ENCODE measurements at regions not wholly inside any gene's neighbourhood (a gene's known extent, or its start where the extent isn't known, plus 50 kb on each side); places are given as distances from the start of the nearest gene placed in this dataset.
A peak's percentile ranks its signal among the peaks of the same experiment; 100 is the strongest.

DNA sequence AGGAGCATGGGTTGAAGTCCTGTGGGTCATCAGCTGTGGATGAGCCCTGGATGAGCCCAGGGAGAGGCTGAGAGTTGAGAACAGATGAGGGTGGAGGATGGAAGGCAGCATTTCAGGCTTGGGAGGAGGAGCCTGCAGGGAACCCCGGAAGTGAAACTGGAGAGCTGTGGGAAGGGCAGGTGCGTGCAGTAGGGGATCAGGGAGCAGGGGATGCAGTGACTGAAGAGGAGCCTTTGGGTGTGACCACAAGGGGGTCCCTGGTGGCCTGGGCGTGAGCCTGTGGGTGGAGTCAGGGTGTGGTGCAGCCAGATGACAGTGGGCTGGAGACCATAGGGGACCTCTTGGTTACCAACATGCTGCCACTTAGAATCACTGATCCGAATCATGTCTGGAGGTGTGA lies 115.5 kb downstream of the PAPOLA start:
- no peak for DNase-seq

DNA sequence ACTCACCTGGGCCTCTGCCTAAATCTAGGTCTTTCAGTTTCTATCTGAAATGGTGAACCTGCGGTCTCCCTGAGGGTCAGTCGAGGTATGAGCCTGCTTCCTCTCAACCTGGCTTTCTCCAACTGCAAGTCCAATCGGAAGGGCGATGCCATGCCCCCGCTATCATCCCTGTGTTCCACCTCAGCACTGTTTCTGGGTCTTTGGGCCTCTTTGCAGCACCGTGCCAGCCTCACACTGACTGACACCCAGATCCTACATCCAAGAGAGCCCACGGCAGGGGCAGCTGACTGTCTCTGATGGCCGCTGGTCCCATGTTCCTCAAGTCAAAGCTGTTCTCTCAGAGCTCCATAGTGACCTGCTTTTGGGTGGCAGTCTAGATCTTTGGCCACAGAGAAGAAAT lies 120.7 kb downstream of the PAPOLA start:
- DNase-seq, result no peak

DNA sequence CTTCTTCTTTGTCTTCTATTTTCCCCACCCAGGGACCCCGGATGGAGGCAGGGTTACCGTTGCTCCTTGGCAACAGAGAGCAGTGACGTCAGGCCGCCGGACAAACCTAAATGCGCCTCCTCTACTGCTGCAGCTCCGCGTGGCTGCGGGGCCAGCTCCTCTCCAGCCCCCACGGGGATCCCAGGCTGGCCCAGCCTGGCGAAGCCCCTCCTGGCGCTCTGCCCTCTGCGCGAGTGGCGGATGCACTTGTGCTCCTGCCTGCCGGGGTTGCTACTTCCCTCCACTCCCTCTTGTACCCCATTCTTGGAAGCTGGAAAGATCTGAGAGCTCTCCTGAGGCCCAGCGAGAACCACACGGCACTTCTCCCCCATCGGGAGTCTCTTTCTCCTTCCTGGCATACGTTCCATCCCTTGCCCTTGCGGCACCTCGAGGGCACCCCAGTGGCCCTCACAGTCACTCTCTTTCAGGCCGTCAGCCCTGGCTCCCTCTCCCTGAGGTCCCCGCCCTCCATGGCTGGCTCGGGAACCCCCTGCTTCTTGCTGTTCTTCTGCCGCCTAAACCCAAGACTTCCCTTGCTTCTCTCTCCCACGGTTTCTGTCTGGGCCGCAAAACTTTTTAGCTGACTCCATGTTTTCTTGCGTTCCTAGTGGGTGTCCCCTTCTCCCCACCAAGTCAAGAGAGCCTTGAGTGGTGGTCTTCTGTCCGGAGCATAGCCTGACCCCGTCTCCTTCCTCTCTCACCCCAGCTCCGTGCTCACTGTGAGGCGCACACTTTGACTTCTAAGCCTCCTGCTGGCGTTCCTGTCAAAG lies 121.7 kb downstream of the PAPOLA start:
- DNase-seq, result no peak

DNA sequence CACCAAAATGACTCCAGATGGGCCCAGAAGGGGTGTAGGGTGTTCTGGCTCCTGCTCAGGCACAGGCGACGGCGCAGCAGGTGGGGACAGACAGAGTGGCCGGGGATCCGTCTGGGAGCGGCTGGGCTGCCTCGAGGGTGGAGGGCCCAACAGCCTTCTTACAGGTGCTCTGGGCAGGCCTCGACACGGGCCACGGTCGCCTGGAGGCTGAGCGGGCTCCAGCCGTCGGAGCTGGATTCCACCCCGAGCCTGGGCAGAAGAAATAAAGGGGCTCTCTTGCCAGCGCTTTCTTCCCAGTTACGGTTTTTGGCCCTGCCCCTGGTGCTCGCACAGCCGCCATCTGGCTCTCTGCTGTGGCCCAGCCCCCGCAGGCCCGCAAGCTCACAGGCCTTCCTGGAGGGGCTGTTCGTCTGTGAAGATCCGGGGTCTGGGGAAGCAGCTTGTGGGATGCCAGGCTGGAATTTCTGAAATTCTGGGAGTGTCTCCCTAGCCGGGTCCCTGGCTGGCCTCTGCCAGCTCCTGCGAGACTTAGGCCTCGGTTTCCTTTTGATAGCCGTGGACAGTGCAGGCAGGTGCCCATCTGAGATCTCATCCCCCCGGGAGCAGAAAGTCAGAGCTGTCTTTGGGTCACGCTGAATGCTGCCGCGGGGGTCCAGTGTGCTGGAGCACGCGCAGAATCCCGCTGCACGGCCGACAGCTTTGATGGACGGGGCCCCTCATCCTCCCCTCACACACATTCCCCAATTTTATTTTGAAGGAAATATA lies 122.7 kb downstream of the PAPOLA start:
- no peak for DNase-seq

DNA sequence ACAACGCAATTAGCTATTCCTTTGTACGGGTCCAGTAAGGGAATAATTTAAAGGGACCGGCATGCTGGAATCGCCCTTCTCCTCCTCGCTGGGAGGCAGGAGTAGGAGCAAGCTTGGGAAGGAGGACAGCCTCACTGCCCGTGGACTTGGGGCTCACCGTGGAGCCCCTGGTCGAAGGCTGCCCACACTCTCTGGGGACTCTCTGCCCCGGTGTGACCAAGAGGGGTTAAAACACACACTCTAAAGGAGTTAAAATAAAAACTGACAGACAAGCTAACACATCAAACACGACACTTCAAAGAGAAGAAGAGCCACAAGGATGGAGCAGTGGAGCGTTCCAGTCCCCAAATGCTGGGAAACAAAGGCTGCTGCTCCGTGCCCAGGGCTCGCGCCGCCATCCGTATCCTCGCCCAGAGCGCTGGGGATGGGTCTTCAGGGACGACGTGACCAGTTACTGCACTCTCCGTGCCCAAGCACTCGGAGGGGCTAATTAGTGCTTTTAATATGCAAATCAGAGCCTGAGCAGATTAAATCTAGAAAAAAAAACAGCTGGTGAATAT lies 123.3 kb downstream of the PAPOLA start:
- no peak for DNase-seq

DNA sequence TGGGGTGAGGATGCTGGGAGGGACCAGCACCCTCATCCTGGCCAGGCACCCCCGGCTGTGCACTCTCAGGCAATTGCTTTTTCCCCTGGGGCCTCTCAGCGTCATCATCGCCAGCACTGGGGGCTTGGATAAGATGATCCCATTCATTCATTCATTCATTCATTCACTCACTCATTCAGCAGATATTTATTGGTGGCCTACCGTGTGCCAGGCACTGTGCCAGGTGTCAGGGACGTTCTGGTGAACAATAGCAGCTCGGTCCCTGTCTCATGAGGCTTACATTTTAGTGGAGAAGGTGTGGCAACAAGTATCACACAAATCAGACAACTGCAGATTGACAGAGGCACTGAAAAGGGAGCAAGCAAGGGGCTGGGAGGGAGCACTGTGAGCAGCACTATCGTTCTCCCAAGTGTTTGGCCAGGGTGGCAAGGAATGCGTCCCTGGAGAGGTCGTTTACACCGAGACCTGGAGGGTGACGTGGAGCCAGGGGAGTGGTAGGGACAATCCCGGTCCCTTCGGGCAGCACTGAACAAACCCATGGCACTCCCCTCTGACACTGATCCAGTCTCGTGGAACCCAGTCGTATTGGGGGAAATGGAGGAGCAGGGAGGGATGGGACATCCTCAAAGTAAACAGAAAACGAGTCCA lies 124.1 kb downstream of the PAPOLA start:
- DNase-seq, result no peak

DNA sequence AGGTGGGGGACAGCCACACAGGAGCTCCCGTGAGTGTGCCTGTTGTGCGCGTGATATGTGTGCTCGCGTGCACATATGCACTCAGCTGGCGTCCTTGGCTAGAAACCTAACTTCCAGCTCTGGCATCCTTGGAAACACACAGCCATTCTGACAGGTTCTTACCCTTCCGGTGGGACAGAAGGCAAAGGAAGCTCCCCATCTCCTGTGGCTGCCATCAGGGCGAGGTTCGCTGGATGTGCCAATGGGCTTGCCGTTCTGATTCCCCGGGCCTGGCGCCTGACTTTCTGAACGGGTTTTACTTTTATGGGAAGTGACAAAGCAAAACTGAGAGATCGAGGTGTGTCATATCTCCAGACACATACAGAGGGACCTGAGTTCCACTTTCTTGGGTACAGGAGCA lies 124.7 kb downstream of the PAPOLA start:
- peak; percentile 29 for DNase-seq

DNA sequence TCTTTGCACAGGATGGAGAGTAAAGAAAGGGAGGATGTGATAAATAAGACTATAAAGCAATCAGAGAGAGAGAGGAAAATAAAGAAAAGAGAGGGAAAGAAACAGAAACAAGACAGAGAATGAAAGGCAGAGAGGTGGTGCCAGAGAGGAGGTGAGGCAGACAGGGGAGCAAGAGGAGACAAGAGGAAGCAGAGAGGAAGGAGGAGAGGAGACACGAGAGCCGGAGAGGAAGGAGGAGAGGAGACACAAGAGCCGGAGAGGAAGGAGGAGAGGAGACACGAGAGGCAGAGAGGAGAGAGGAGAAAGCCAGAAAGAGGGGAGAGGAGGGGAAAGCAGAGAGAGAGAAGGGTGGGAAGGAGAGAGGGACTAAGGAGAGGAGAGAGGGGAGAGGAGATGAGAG lies 125.2 kb downstream of the PAPOLA start:
- no peak for DNase-seq

DNA sequence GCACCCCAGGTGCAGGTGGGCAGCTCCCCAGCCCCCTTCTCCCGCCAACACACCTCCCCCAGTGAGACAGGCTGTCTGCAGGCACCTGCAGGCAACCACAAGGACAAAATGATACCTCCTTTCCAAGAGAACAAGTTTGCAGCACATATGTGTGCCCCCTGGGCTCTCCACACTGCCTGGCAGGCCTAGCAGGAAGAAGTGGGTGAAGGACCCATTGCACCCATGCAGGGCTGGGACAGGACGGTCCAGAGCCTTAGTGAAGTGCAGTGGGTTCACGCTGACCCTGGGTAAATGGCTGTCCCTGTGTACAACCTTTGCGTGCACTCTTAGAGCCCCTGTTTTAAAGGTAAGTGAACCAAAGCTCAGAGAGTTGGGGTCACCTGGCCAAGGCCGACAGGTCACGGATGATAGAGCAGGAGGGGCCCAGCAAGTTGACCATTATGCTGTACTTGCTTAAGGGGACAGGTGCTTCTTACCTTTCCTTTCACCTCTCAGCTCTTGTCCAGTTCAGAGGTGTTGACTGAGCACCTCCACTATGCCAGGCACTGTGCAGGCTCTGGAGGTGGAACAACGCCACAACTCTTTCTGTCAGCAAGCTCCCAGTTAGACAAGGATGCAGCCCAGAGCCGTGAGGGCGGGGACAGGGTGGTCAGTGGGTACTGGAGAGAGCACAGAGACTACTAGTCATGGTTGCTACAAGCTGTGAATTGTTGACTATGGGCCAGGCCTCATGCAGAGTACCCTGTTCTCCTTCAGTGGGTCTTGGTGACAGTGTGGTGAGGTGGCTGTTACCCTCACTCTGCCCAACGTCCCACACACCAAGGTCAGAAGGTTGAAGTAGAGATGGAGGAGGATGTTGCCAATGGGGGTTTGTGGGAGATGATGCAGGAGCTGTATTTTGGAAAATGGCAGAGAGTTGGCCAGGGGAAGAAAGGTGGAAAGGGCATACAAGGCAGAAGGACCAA lies 125.9 kb downstream of the PAPOLA start:
- no peak for DNase-seq

DNA sequence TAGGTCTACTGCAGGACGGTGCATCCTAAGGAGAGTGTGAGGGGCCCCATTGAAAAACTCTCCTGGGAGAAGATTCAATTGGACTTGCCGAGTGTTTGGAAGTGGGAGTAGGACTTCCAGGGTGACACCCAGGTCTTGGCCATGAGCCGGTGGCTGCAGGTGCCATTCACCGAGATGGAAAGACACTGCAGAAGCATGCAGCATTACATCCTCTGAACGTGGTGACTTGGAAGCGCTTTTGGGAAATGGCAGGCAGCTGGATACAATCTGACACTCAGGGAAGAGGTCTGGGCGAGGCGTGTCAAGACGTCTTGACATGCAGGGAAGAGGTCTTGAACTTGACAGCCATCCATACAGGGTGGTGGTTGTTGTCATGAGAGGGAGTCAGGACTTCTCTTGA lies 126.9 kb downstream of the PAPOLA start:
- DNase-seq, result no peak

DNA sequence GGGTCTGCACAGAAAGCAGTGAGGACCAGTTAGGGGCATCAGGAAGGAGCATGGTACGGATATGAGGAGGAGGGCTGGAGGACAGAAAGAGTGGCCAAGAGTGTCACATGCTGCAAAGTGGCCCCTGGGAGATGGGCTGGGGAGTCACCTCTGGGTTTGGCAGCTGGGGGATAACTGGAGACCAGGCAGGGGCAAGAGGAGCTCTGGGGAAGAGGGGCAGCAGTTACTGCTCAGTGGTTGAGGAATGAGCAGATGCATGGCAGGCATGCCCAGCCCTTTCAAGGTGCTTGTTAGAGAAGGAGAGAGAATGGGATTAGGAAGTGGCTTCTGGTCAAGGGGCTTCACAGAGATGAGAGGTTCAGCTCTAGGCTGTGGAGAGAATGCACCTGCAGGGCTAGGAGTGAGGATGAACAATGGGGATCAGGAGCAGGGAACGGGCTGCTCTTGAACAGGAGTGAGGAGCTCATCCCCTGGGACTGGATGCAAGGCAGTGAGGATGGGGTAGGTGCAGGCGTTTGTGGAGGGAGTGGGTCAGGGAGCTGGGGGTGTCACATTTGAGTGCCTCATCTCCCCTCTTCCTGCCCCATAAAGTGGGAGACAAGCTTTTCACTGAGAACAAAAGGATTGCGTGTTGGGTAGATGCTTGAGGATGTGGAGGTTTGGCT lies 127.5 kb downstream of the PAPOLA start:
- DNase-seq, result no peak

DNA sequence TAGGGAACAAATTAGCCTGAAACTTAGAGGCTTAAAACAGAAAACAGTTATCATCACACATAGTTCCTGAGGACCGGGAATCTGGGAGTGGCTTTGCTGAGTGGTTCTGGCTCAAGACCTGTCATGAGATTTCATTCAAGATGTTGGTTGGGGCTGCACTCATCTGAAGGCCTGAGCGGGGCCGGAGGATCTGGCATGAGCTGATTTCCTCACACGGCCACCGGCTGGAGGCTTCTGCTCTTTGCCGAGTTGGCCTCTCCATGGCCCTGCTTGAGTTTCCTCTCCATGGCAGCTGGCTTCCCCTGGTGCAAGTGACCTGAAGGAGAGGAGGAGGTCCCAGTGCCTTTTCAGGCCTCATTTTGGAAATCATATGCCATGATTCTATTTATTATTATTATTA lies 128.1 kb downstream of the PAPOLA start:
- DNase-seq, result no peak

DNA sequence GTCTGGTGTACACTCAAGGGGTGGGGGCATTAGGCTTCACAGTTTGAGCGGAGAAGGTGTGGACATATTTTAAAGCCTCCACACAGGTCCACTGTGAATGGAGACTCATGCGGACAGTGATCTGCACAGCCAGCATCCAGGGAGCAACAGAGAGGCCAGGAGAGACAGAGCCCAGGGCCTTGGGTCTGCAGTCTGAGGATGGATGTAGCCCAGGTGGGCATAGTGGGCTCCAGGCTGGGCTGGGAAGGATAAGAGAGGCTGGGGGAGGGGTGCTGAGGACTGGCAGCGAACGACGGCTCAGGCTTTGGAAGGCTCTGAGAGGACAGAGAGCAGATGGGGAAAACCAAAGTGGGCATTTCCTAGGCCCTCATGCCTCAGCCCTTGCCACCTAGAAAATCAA lies 128.8 kb downstream of the PAPOLA start:
- no peak for DNase-seq

DNA sequence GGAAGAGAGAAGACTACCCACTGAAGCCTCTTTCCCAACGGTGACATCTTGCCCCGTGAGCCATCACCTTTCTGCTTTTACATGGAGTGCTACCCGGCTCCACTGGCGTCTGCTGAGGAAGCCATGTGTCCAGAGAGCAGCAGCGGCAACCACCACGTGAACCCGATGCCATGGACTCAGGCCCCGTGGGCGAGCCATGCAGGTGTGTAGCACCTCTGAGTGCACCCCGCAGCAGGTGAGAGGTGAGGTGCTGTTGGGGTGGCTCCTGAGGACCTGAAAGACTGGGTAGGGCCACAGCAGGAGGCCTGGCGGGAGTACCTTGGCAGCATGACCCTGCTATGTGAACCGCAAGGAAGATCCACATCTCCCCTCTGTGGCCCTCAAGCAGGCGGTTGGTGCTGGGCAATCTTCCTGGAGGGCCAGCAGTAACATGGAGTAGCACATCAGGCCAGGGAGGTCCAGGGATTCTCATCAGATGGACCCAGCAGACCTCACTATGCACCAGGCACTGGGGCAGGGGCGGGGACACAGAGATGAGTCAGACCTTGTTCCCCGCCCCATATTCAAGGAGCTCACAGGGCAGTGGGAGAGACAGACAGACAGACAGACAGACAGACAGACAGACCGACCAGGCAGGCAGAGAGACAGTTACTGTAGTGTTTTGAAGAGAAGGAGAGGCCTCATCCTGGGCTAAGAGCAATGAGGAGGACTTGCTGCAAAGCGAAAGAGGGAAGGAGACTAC lies 129.6 kb downstream of the PAPOLA start:
- no peak for DNase-seq

DNA sequence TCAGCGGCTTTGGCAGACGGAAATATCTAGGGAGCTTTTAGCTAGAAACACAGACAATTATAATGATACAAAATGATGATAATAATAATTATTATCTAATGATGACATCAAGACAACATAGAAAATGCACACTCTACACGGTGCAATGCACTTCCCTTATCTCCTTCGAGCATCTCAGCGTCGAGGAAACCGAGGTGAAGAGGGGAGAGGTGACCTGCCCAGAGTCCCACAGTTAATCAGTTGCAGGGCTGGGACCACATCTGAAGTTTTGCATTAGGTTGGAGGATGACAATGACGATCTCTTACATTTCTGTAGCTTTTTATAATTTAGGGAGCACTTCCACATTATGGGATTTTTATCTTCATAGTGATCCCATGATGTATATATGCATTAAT lies 130.2 kb downstream of the PAPOLA start:
- DNase-seq, result no peak

DNA sequence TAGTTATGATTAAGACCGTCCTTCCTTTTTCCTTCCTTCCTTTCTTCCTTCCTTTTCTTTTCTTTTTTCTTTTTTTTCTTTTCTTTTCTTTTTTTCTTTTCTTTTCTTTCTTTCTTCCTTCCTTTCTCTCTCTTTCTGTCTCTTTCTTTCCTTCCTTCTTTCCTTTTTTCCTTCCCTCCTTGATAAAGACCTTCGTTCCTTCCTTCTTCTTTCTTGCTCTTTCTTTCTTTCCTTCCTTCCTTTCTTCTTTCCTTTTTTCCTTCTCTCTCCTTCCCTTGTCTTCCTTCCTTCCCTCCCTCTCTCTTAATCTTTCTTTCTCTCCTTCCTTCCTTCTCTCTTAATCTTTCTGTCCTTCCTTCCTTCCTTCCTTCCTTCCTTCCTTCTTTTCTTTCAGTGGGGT lies 130.9 kb downstream of the PAPOLA start:
- DNase-seq, result no peak

DNA sequence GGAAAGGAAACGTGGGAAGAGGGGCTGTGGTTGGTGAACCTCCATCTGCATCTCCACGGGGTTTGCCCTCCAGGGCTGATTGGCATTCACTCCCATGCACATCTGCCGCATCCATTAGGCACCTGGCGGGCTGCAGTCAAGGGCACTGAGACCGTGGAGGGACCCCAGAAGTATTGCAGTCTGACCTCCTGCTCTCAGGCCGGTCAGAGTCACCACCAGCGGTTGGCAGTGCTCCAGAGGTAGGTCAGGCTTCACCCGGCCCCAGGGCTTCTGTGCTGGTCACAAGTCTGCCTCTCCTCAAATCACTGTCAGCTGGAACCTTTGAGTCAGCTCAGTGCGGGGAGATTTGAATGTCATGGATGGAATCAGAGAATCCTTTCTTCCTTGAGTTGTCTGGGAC lies 132.3 kb downstream of the PAPOLA start:
- no peak for DNase-seq

DNA sequence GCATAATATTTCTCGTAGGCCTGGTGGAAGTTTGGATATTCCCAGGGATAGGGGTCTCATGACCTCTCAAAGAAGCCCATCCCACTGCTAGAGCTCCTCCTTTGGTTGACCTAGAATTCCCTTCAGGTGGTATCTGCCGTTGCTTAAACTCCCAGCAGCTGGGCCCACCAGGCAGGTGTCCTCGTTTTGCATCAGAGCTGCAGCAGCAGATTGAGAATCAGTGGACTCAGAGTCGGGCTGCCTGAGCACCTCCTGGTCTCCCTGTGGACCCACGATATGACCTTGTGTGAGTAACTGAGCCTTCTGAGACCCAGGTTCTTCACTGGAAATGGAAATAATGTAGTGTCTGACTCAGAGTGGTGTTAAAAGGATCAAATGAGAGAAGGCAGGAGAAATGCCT lies 132.7 kb downstream of the PAPOLA start:
- DNase-seq, result no peak

DNA sequence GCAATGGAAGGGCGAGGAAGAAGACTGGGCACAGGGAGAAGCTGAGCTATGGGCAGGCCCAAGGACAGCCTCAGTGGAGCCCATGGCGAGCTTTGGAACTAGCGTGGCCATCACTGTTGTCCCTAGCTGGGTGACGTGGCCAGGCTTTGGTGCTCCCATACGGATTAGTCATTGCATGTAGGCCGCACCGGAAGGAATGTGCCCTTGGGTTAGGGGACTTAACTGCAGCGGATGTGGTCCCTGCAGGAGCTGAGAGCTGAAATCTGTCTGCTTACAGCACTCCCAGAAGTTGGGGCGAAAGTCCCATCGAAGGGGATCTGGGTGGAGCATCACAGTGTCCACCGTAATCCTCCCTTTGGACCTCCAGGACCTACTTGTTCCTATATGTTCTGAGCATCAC lies 133.7 kb downstream of the PAPOLA start:
- no peak for DNase-seq

DNA sequence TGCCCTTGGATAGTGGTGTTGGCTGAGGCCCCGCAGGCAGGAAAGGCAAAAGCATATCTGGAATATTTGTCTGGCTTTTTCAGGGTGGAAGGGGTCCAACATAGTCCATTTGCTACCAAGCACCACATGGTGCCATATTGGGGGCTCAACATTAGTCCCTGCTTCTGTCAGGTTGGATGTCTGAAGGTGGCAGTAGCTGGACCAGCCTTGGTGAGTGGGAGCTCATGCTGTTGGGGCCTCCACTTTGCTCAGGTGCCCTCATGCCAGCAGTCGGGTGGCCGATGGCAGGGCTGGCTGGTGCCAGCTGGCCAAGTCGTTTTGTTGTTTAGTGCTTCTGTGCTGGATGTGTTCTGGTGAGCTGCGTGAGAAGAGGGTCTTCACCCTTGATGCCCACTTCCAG lies 135.3 kb downstream of the PAPOLA start:
- no peak for DNase-seq
